Calu3 (cell line): ENCODE measurements at regions not wholly inside any gene's neighbourhood (a gene's known extent, or its start where the extent isn't known, plus 50 kb on each side); places are given as distances from the start of the nearest gene placed in this dataset.

ENCODE experiments used
- BruUV-seq: library from RNA; stranded (reverse); fragments of 400-500 nt; replicated peaks from 2 replicates; lab custom pipeline; 2021; lab: Mats Ljungman, UMichigan
- CTCF ChIA-PET: fragments of 300-600 bp; sonication (Branson Sonifier 250); formaldehyde crosslinking; loops from one replicate; lab custom pipeline; 2022; ENCODE audit warnings: antibody characterized with exemption; lab: Charles Lee
- DNase-seq: peaks from one replicate; pipeline ENCODE4 v3.0.0; 2022
- H3K27ac Mint-ChIP-seq: one replicate; pipeline ENCODE4 v1.8.0; 2022; ENCODE audit warnings: mixed read lengths; ENCODE audit not compliant: unreplicated experiment
- H3K27me3 Mint-ChIP-seq: one replicate; pipeline ENCODE4 v1.8.0; 2022; ENCODE audit warnings: mixed read lengths; ENCODE audit not compliant: unreplicated experiment
- H3K36me3 Mint-ChIP-seq: one replicate; pipeline ENCODE4 v1.8.0; 2022; ENCODE audit warnings: mild to moderate bottlenecking, moderate library complexity, mixed read lengths; ENCODE audit not compliant: insufficient read depth, unreplicated experiment
- H3K4me1 Mint-ChIP-seq: one replicate; pipeline ENCODE4 v1.8.0; 2022; ENCODE audit warnings: mild to moderate bottlenecking, low read depth, mixed read lengths; ENCODE audit not compliant: unreplicated experiment
- H3K4me3 Mint-ChIP-seq: one replicate; pipeline ENCODE4 v1.8.0; 2022; ENCODE audit warnings: mild to moderate bottlenecking, low read depth, moderate library complexity, mixed read lengths; ENCODE audit not compliant: unreplicated experiment
- H3K9me3 Mint-ChIP-seq: one replicate; pipeline ENCODE4 v1.8.0; 2022; ENCODE audit warnings: low read depth, mixed read lengths; ENCODE audit not compliant: unreplicated experiment
- intact Hi-C: fragments of 100-400 bp; cut with micrococcal nuclease; formaldehyde crosslinking; loops from one replicate; pipeline ENCODE4 v1.10.0; 2022; ENCODE audit not compliant: unreplicated experiment
- TF ChIP-seq, protein P1 (sequence below): fragments of 200-600 bp; IDR thresholded peaks from one replicate; pipeline ENCODE4 v1.8.0; 2022; ENCODE audit warnings: antibody characterized with exemption; ENCODE audit not compliant: unreplicated experiment

DNA sequence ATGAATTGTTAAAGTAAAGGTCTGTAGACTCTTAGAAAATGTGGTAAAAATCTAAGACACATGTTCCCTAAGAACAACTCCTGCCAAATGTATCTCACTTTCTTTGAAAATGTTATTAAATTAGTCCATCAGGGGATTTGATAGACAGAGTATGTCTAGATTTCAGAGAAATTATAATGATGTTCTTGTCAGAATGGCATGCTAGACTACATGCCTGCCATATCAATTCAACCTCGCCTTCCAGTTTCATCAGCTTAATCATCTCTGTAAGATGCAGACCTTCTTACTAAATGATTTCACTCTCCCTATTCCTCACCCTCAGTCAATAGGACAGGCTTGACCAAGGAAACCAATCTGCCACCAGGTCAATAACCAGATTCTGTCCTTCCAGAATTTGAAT, 368.4 kb downstream of the TXNL1 start:
- CTCF ChIA-PET: interaction anchor here (0.6 kb wide), 1 partner anchor 685 kb away, joined by 3 read pairs; no protein-coding TSS in a partner anchor
- DNase-seq: no peak
- Mint-ChIP-seq H3K4me3 (no peak overlapping the region), H3K27me3 (peaks cover 91% of the 10 kb centered on the region), H3K36me3 (no peaks in the 10 kb centered on the region), H3K4me1 (no peaks in the 10 kb centered on the region), H3K9me3 (peaks cover 2% of the 10 kb centered on the region), H3K27ac (no peak overlapping the region)
- TF ChIP-seq, protein P1, sequence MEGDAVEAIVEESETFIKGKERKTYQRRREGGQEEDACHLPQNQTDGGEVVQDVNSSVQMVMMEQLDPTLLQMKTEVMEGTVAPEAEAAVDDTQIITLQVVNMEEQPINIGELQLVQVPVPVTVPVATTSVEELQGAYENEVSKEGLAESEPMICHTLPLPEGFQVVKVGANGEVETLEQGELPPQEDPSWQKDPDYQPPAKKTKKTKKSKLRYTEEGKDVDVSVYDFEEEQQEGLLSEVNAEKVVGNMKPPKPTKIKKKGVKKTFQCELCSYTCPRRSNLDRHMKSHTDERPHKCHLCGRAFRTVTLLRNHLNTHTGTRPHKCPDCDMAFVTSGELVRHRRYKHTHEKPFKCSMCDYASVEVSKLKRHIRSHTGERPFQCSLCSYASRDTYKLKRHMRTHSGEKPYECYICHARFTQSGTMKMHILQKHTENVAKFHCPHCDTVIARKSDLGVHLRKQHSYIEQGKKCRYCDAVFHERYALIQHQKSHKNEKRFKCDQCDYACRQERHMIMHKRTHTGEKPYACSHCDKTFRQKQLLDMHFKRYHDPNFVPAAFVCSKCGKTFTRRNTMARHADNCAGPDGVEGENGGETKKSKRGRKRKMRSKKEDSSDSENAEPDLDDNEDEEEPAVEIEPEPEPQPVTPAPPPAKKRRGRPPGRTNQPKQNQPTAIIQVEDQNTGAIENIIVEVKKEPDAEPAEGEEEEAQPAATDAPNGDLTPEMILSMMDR: no peak
- intact Hi-C loops: no loop called here
- no TSS peak for BruUV-seq

DNA sequence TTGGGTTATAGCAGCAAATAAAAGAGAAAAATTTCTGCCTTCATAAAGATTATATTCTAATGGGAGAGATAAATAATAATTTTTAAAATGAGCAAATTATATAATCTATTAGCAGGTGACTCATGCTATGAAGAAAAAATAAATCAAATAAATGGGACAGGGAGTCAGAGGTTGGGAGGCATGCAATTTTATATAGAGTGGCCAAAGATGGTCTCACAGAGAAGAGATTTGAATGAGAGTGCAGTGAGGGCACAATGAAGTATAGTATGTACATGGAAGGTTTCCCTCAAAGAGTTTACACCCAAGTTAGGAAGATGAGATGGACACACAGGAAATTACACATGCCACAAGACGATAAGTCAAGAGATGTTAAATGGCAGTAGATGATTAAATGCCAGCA, 369.4 kb downstream of the TXNL1 start:
- Mint-ChIP-seq H3K36me3 (no peaks in the 10 kb centered on the region), H3K4me3 (no peak overlapping the region), H3K27ac (no peak overlapping the region), H3K9me3 (peaks cover 2% of the 10 kb centered on the region), H3K27me3 (peaks cover 87% of the 10 kb centered on the region), H3K4me1 (no peaks in the 10 kb centered on the region)
- intact Hi-C loops: no loop called here
- BruUV-seq: no TSS peak
- no peak for DNase-seq
- CTCF ChIA-PET: no interaction called here
- TF ChIP-seq, protein P1: no peak

DNA sequence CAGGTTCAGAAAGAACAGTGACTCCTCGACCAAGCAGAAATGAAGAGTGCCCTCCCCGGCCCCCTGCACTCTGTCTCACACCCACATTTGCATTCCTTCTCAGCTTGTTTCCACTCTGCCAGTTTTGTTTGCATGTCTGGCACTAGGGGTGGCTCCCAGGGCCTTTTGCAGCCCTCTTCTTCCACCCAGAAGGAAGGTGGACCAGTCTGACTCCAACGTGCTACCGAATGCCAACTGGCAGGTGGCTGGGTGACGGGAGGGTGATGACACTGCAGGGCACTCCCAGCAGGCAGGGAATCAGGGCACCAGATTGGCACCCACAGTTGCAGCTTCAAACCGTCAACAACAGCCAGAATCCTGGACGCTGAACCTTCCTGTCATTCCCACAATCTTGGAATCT, 371.1 kb downstream of the TXNL1 start:
- H3K27me3 Mint-ChIP-seq: peaks cover 71% of the 10 kb centered on the region
- no peaks in the 10 kb centered on the region for H3K4me1 Mint-ChIP-seq
- no peak overlapping the region for H3K4me3 Mint-ChIP-seq
- intact Hi-C loops: no loop called here
- no peak for DNase-seq
- TF ChIP-seq, protein P1: no peak
- CTCF ChIA-PET: interaction anchor here (0.6 kb wide), 1 partner anchor 601 kb away, joined by 4 read pairs; no protein-coding TSS in a partner anchor
- no peak overlapping the region for H3K27ac Mint-ChIP-seq
- no TSS peak for BruUV-seq
- H3K9me3 Mint-ChIP-seq: peaks cover 2% of the 10 kb centered on the region
- no peaks in the 10 kb centered on the region for H3K36me3 Mint-ChIP-seq

DNA sequence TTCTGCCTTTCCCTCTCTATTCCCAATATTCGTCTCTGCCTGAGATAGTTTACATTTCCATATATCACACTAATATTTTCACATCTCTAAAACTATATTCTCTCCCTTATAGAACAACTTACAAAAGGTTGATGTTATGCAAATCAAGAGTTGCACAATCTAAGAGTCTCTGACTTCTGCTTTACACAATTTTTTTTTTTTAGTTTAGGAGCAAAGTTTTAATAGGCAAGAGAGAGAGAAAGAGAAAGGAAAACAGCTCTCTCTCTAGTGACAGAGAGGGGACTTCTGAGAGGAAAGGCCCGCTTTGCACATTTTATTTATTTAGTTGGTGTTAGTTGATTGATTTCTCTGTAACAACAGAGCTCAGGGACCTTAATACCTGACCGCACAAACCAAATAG, 380.2 kb downstream of the TXNL1 start:
- Mint-ChIP-seq H3K9me3 (no peaks in the 10 kb centered on the region), H3K4me1 (peaks cover 8% of the 10 kb centered on the region), H3K36me3 (no peaks in the 10 kb centered on the region), H3K27me3 (no peaks in the 10 kb centered on the region), H3K4me3 (no peak overlapping the region), H3K27ac (no peak overlapping the region)
- intact Hi-C loops: no loop called here
- no peak for DNase-seq
- CTCF ChIA-PET: no interaction called here
- TF ChIP-seq, protein P1: no peak
- BruUV-seq: no TSS peak
